Fibroblast of mammary gland (primary cell): ENCODE measurements at regions not wholly inside any gene's neighbourhood (a gene's known extent, or its start where the extent isn't known, plus 50 kb on each side); places are given as distances from the start of the nearest gene placed in this dataset.
A peak's percentile ranks its signal among the peaks of the same experiment; 100 is the strongest.

Source experiments
- DNase-seq: peaks from one replicate; pipeline ENCODE4 v3.0.0-alpha.2; 2010; ENCODE audit warnings: low read depth
- H3K4me3 ChIP-seq: 2 replicates; pipeline ENCODE4 v1.5.1; 2011; ENCODE audit warnings: low read depth, mild to moderate bottlenecking, low read length, moderate library complexity; ENCODE audit not compliant: control insufficient read depth
- CTCF ChIP-seq: conservative IDR thresholded peaks from 2 replicates; pipeline ENCODE4 v1.5.1; 2011; ENCODE audit warnings: low read depth, low read length, inconsistent platforms; ENCODE audit not compliant: control insufficient read depth, insufficient read depth

DNA sequence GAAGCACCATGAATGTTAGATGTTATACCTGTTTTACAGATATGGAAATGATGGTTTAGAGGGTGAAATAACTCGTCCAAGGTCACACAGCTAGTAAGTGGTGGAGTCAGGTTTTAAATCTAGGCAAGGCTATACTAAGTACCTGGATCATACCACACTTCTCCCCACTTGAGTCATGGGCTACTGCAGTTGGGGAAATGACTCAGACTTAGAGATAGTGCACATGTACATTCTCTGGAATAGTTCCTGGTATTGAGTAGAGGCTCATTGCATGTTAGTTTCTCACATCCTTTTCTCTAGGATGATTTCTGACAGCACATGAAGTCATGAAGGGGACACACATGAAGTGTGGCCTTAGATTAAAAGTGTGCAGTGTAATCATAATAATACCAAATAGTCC, 76.2 kb upstream of the TNFSF11 start:
- peak; percentile 87 for DNase-seq
- no peak for TF ChIP-seq CTCF
- H3K4me3 ChIP-seq = no peak overlapping the region

- H3K4me3 ChIP-seq = no peak overlapping the region
- DNase-seq = no peak
- TF ChIP-seq CTCF = no peak
Measured at GRCh38 chr13:42498521-42498920, 75.4 kb upstream of the TNFSF11 start.
